WTC11 (cell line): ENCODE measurements at regions not wholly inside any gene's neighbourhood (a gene's known extent, or its start where the extent isn't known, plus 50 kb on each side); places are given as distances from the start of the nearest gene placed in this dataset.

Experiments used
- ATAC-seq: fragments of 200-7000 bp; cut with Tn5 transposase; 2 replicates; pipeline ENCODE4 v1.10.0; 2021; ENCODE audit warnings: mild to moderate bottlenecking, moderate library complexity
- CTCF ChIA-PET: fragments of 300-600 bp; sonication (Branson Sonifier 250); formaldehyde crosslinking; loops from one replicate; lab custom pipeline; 2021; ENCODE audit warnings: antibody characterized with exemption; lab: Charles Lee
- POLR2A ChIA-PET: fragments of 350-600 bp; sonication (Branson Sonifier 250); formaldehyde crosslinking; loops from one replicate; lab custom pipeline; 2021; ENCODE audit warnings: antibody characterized with exemption; lab: Charles Lee
- DNase-seq: peaks from one replicate; pipeline ENCODE4 v3.0.0; 2021; ENCODE audit warnings: low spot score
- H3K27ac Mint-ChIP-seq: 2 replicates; pipeline ENCODE4 v1.8.0; 2021; ENCODE audit warnings: mixed read lengths
- H3K27me3 Mint-ChIP-seq: 2 replicates; pipeline ENCODE4 v1.8.0; 2021; ENCODE audit warnings: low read depth, mild to moderate bottlenecking, moderate library complexity, mixed read lengths
- H3K36me3 Mint-ChIP-seq: 2 replicates; pipeline ENCODE4 v1.8.0; 2021; ENCODE audit warnings: mixed read lengths
- H3K4me1 Mint-ChIP-seq: 2 replicates; pipeline ENCODE4 v1.8.0; 2022; ENCODE audit warnings: mixed read lengths
- H3K4me3 Mint-ChIP-seq: 2 replicates; pipeline ENCODE4 v1.8.0; 2021; ENCODE audit warnings: mild to moderate bottlenecking, moderate library complexity, mixed read lengths
- H3K9me3 Mint-ChIP-seq: 2 replicates; pipeline ENCODE4 v1.8.0; 2021; ENCODE audit warnings: mixed read lengths
- AR ChIP-seq: fragments of 250-450 bp; sonication (Bioruptor Pico); IDR thresholded peaks from 2 replicates; pipeline ENCODE4 v1.9.0; 2021; ENCODE audit warnings: mild to moderate bottlenecking
- ATF3 ChIP-seq: sonication (generic); formaldehyde crosslinking; conservative IDR thresholded peaks from 2 replicates; pipeline ENCODE4 v1.8.1; 2022; ENCODE audit warnings: mild to moderate bottlenecking, missing genetic modification reagents
- EMX1 ChIP-seq: fragments of 250-450 bp; sonication (Bioruptor Pico); IDR thresholded peaks from 2 replicates; pipeline ENCODE4 v1.8.0; 2021; ENCODE audit warnings: mild to moderate bottlenecking
- FOXJ3 ChIP-seq: sonication (generic); formaldehyde crosslinking; IDR thresholded peaks from 2 replicates; pipeline ENCODE4 v1.9.0; 2021; ENCODE audit warnings: missing genetic modification reagents, mild to moderate bottlenecking, borderline replicate concordance
- FOXK1 ChIP-seq: sonication (generic); formaldehyde crosslinking; IDR thresholded peaks from 2 replicates; pipeline ENCODE4 v1.8.0; 2022; ENCODE audit warnings: mild to moderate bottlenecking, moderate library complexity, missing genetic modification reagents
- NR1H2 ChIP-seq: sonication (generic); formaldehyde crosslinking; IDR thresholded peaks from 2 replicates; pipeline ENCODE4 v1.9.0; 2021; ENCODE audit warnings: mild to moderate bottlenecking, moderate library complexity, missing genetic modification reagents
- NR2C2 ChIP-seq: sonication (generic); formaldehyde crosslinking; IDR thresholded peaks from 2 replicates; pipeline ENCODE4 v1.8.0; 2022; ENCODE audit warnings: mild to moderate bottlenecking, missing genetic modification reagents
- USF1 ChIP-seq: sonication (generic); formaldehyde crosslinking; IDR thresholded peaks from 2 replicates; pipeline ENCODE4 v1.8.0; 2022; ENCODE audit warnings: mild to moderate bottlenecking, missing genetic modification reagents
- ZNF416 ChIP-seq: fragments of 250-450 bp; sonication (Bioruptor Pico); IDR thresholded peaks from 2 replicates; pipeline ENCODE4 v1.9.0; 2021; ENCODE audit warnings: mild to moderate bottlenecking, inconsistent platforms
- TF ChIP-seq, protein P1 (sequence below): sonication (generic); formaldehyde crosslinking; IDR thresholded peaks from 2 replicates; pipeline ENCODE4 v1.8.1; 2022; ENCODE audit warnings: low read depth, mild to moderate bottlenecking, moderate library complexity, missing genetic modification reagents, borderline replicate concordance
- TF ChIP-seq, protein P2 (sequence below): sonication (generic); formaldehyde crosslinking; IDR thresholded peaks from 2 replicates; pipeline ENCODE4 v1.8.0; 2022; ENCODE audit warnings: mild to moderate bottlenecking, missing genetic modification reagents

- no peak for TF ChIP-seq NR2C2 (CRISPR knock-in tag)
- TF ChIP-seq, protein P1, sequence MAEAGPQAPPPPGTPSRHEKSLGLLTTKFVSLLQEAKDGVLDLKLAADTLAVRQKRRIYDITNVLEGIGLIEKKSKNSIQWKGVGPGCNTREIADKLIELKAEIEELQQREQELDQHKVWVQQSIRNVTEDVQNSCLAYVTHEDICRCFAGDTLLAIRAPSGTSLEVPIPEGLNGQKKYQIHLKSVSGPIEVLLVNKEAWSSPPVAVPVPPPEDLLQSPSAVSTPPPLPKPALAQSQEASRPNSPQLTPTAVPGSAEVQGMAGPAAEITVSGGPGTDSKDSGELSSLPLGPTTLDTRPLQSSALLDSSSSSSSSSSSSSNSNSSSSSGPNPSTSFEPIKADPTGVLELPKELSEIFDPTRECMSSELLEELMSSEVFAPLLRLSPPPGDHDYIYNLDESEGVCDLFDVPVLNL (CRISPR knock-in tag) = no peak
Observed at GRCh38 chr10:80730522-80730921, 192.8 kb downstream of the SH2D4B start (continued).

DNA sequence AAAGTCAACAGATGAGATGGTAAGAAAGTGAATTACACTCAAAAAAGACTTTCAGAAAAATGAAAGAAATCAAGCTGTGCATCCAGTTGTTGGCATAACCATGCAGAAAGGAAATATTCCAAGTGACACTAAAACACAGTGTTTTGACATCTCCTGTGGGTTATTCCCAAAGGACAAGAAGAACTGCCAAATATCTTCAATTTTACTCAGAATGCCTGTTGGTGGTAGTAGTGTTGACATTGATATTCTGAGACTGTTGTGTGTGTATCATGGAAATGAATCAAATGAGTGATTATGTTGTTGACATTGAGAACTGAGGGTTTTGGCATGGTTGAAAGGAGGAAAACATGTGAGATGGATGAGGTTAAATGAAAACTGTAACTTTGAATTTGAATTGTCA lies 196.9 kb downstream of the SH2D4B start:
- Mint-ChIP-seq H3K36me3 (peaks cover 5% of the 10 kb centered on the region), H3K27me3 (no peaks in the 10 kb centered on the region; the same call in 1 of the 2 replicates), H3K27ac (no peak overlapping the region), H3K9me3 (peaks cover 13% of the 10 kb centered on the region), H3K4me3 (no peak overlapping the region), H3K4me1 (peaks cover 60% of the 10 kb centered on the region)
- CTCF ChIA-PET = interaction anchor here (0.7 to 0.9 kb wide), 2 partner anchors 23 to 72 kb away, joined by 3 to 4 read pairs; no protein-coding TSS in a partner anchor
- POLR2A ChIA-PET = no interaction called here
- no peak for DNase-seq
- TF ChIP-seq USF1 (CRISPR knock-in tag) = no peak
- TF ChIP-seq EMX1 = no peak
- no peak for ATAC-seq

- H3K27me3 Mint-ChIP-seq = no peaks in the 10 kb centered on the region; the same call in 1 of the 2 replicates
- no peak overlapping the region for H3K27ac Mint-ChIP-seq
- peaks cover 65% of the 10 kb centered on the region for H3K4me1 Mint-ChIP-seq
Observed at GRCh38 chr10:80737209-80737608, 199.5 kb downstream of the SH2D4B start.

More at GRCh38 chr10:80737209-80737608, 199.5 kb downstream of the SH2D4B start:
- ATAC-seq (no peak), DNase-seq (no peak)
- H3K36me3 Mint-ChIP-seq = no peaks in the 10 kb centered on the region
- no peak overlapping the region for H3K4me3 Mint-ChIP-seq
- no peak for TF ChIP-seq ZNF416 (CRISPR knock-in tag)
- no peak for TF ChIP-seq NR1H2
- no peak for TF ChIP-seq ATF3 (CRISPR knock-in tag)
- TF ChIP-seq FOXJ3 (CRISPR knock-in tag) = no peak
- no peak for TF ChIP-seq FOXK1 (CRISPR knock-in tag)
- TF ChIP-seq, protein P2, sequence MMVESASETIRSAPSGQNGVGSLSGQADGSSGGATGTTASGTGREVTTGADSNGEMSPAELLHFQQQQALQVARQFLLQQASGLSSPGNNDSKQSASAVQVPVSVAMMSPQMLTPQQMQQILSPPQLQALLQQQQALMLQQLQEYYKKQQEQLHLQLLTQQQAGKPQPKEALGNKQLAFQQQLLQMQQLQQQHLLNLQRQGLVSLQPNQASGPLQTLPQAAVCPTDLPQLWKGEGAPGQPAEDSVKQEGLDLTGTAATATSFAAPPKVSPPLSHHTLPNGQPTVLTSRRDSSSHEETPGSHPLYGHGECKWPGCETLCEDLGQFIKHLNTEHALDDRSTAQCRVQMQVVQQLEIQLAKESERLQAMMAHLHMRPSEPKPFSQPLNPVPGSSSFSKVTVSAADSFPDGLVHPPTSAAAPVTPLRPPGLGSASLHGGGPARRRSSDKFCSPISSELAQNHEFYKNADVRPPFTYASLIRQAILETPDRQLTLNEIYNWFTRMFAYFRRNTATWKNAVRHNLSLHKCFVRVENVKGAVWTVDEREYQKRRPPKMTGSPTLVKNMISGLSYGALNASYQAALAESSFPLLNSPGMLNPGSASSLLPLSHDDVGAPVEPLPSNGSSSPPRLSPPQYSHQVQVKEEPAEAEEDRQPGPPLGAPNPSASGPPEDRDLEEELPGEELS (CRISPR knock-in tag) = no peak
- TF ChIP-seq AR (CRISPR knock-in tag) = no peak
- ChIA-PET CTCF (interaction anchor here (0.9 kb wide), 1 partner anchor 208 kb away, joined by 4 read pairs; no protein-coding TSS in a partner anchor), POLR2A (no interaction called here)
- peaks cover 5% of the 10 kb centered on the region; the same call in 1 of the 2 replicates for H3K9me3 Mint-ChIP-seq
